PC-9 (cell line): ENCODE measurements at regions not wholly inside any gene's neighbourhood (a gene's known extent, or its start where the extent isn't known, plus 50 kb on each side); places are given as distances from the start of the nearest gene placed in this dataset.
A peak's percentile ranks its signal among the peaks of the same experiment; 100 is the strongest.

Source experiments
- BruUV-seq: library from RNA; stranded (reverse); fragments of 400-500 nt; replicated peaks from 2 replicates; lab custom pipeline; 2021; lab: Mats Ljungman, UMichigan
- CTCF ChIA-PET: fragments of 300-600 bp; sonication (Branson Sonifier 250); formaldehyde crosslinking; loops from one replicate; lab custom pipeline; 2022; ENCODE audit warnings: antibody characterized with exemption; lab: Charles Lee
- POLR2A ChIA-PET: fragments of 300-600 bp; sonication (Branson Sonifier 250); formaldehyde crosslinking; loops from one replicate; lab custom pipeline; 2022; ENCODE audit warnings: antibody characterized with exemption; ENCODE audit not compliant: unreplicated experiment; lab: Charles Lee
- DNase-seq, 2 experiments: peaks; one replicate each; pipeline versions ENCODE4 v3.0.0 to v3.0.0-alpha.2; 2015 to 2022; ENCODE audit warnings: mixed read lengths in 1 of 2
- H2AFZ ChIP-seq: fragments of 200-600 bp; sonication (generic); 2 replicates; pipeline ENCODE4 v1.8.1; 2017; ENCODE audit warnings: antibody characterized with exemption
- H3F3A ChIP-seq: fragments of 200-600 bp; sonication (generic); 2 replicates; pipeline ENCODE4 v1.8.1; 2017; ENCODE audit warnings: antibody characterized with exemption, mild to moderate bottlenecking, low read depth; ENCODE audit not compliant: insufficient read depth
- H3K27ac ChIP-seq: fragments of 200-600 bp; sonication (generic); 2 replicates; pipeline ENCODE4 v1.6.1; 2016; ENCODE audit warnings: mixed run types
- H3K27me3 ChIP-seq: fragments of 200-600 bp; sonication (generic); 2 replicates; pipeline ENCODE4 v1.6.1; 2016; ENCODE audit warnings: low read depth, mixed run types; ENCODE audit not compliant: insufficient read depth
- H3K36me3 ChIP-seq: fragments of 200-600 bp; sonication (generic); 2 replicates; pipeline ENCODE4 v1.6.1; 2016; ENCODE audit warnings: low read depth, mixed run types
- H3K4me1 ChIP-seq: fragments of 200-600 bp; sonication (generic); replicated peaks from 2 replicates; pipeline ENCODE4 v1.6.1; 2016; ENCODE audit warnings: mixed run types; ENCODE audit not compliant: insufficient read depth
- H3K4me2 ChIP-seq: fragments of 200-600 bp; sonication (generic); 2 replicates; pipeline ENCODE4 v1.6.1; 2017; ENCODE audit warnings: mixed run types
- H3K4me3 ChIP-seq: fragments of 200-600 bp; sonication (generic); 2 replicates; pipeline ENCODE4 v1.6.1; 2016; ENCODE audit warnings: mixed run types
- H3K79me2 ChIP-seq: fragments of 200-600 bp; sonication (generic); 2 replicates; pipeline ENCODE4 v1.6.1; 2017; ENCODE audit warnings: low read depth, mixed run types
- H3K9me2 ChIP-seq: fragments of 200-600 bp; sonication (generic); 2 replicates; pipeline ENCODE4 v1.8.1; 2017; ENCODE audit warnings: mild to moderate bottlenecking; ENCODE audit not compliant: insufficient read depth
- H3K9me3 ChIP-seq: fragments of 200-600 bp; sonication (generic); 2 replicates; pipeline ENCODE4 v1.8.1; 2016; ENCODE audit warnings: low read depth; ENCODE audit not compliant: insufficient read depth
- H4K20me1 ChIP-seq: fragments of 200-600 bp; sonication (generic); 2 replicates; pipeline ENCODE4 v1.8.1; 2017; ENCODE audit not compliant: insufficient read depth
- CTCF ChIP-seq: fragments of 200-600 bp; sonication (generic); conservative IDR thresholded peaks from 2 replicates; pipeline ENCODE4 v1.6.1; 2017; ENCODE audit warnings: mixed run types, antibody characterized with exemption, mild to moderate bottlenecking, moderate library complexity
- EZH2 ChIP-seq: fragments of 200-600 bp; sonication (generic); IDR thresholded peaks from 2 replicates; pipeline ENCODE4 v1.8.0; 2017; ENCODE audit warnings: antibody characterized with exemption, low read depth
- intact Hi-C: fragments of 100-400 bp; cut with micrococcal nuclease; formaldehyde crosslinking; loops from one replicate; pipeline ENCODE4 v1.10.0; 2022; ENCODE audit not compliant: unreplicated experiment

DNA sequence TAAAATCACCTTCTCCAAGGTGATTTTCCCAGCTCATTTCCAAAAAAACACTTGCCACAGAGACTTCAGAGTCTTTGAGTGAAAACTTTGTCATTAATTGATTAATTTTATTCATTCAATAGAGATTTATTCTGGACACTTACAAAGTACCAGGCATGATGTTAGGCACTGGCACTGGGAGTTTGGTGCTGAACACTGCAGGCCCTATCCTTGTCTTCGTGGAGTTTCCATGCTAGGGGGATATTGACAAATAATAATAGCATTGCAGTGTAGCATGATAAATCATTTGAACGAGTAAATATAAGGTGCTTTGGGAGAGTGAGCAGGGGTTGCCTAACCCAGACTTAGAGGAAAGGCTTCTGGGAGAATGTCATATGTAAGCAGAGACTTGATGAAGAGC lies 145.7 kb downstream of the SOX4 start:
- peak in 1 of 2 experiments; percentile 35 for DNase-seq
- POLR2A ChIA-PET: no interaction called here
- no peaks in the 10 kb centered on the region for H3K79me2 ChIP-seq
- peak overlapping the region; percentile 77 for H3K27ac ChIP-seq
- H3K27me3 ChIP-seq: no peaks in the 10 kb centered on the region
- H3K9me2 ChIP-seq: no peaks in the 10 kb centered on the region
- H3F3A ChIP-seq: peaks cover 29% of the 10 kb centered on the region
- H3K4me1 ChIP-seq: peaks cover 63% of the 10 kb centered on the region
- H3K4me3 ChIP-seq: peak overlapping the region; percentile 24; the same call in 1 of the 2 replicates
- no TSS peak for BruUV-seq
- H3K9me3 ChIP-seq: no peaks in the 10 kb centered on the region
- intact Hi-C loops: loop anchor here (2.0 to 10.0 kb wide), 3 partner anchors 26 to 1156 kb away; no protein-coding TSS in a partner anchor
- no peak overlapping the region for H2AFZ ChIP-seq
- peak overlapping the region; percentile 86 for H3K4me2 ChIP-seq
- CTCF ChIA-PET: interaction anchor here (0.5 kb wide), 1 partner anchor 20 kb away, joined by 13 read pairs; no protein-coding TSS in a partner anchor
- TF ChIP-seq EZH2: no peak
- TF ChIP-seq CTCF: no peak
- no peaks in the 10 kb centered on the region for H4K20me1 ChIP-seq
- H3K36me3 ChIP-seq: no peaks in the 10 kb centered on the region

GRCh38 chr6:21739838-21740237 lies 146.3 kb downstream of the SOX4 start:
- H3K4me1 ChIP-seq: peaks cover 63% of the 10 kb centered on the region
- intact Hi-C loops: loop anchor here (2.0 to 10.0 kb wide), 3 partner anchors 25 to 1155 kb away; no protein-coding TSS in a partner anchor

DNA sequence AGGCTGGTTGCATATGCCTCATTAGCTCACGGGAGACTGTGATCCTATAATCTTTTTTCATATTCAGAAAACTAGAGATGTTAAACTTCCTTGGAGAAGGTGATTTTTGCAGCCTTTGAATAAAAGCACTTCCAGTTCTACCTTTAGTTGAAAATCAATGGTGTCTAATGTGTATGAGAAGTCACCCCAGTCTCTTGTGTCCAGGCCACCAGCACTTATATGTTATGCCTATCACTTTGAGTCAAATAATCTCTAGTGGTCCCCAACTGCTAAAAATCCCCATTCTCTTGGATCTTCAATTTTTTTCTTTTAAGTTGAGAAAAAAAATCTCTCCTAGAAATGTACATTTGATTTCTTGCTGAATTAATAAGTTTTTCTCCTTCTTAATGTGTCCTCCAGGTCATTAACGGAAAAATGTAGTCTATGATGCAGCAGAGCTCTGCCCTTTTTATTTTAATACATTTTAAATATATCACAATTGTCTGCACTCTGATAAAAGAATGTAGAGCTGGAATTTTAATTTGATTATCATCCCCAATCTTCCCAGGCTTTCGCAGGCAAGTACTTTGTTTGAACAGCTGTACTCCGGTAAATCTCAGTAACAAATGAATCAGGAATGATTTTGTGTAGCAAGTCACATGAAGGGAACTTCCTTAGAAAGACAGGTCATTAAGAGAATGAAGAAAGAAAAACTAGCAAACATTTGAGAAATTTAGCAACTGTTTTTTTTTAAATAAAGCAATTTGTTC lies 147.0 kb downstream of the SOX4 start:
- 0 out of 2 replicates have a peak overlapping the region, but pooled peaks have one; percentile 86 for H3K4me2 ChIP-seq
- TF ChIP-seq EZH2: no peak
- TF ChIP-seq CTCF: no peak
- CTCF ChIA-PET: no interaction called here
- POLR2A ChIA-PET: interaction anchor here (0.6 kb wide), 1 partner anchor 144 kb away, joined by 16 read pairs; no protein-coding TSS in a partner anchor
- no peaks in the 10 kb centered on the region for H3K79me2 ChIP-seq
- H2AFZ ChIP-seq: no peak overlapping the region
- peaks cover 59% of the 10 kb centered on the region for H3K4me1 ChIP-seq
- BruUV-seq: no TSS peak
- H3K27me3 ChIP-seq: no peaks in the 10 kb centered on the region
- H3K9me3 ChIP-seq: no peaks in the 10 kb centered on the region
- intact Hi-C loops: no loop called here
- peaks cover 29% of the 10 kb centered on the region for H3F3A ChIP-seq
- H3K36me3 ChIP-seq: no peaks in the 10 kb centered on the region
- no peak for DNase-seq
- H3K27ac ChIP-seq: no peak overlapping the region
- H4K20me1 ChIP-seq: no peaks in the 10 kb centered on the region
- no peak overlapping the region for H3K4me3 ChIP-seq
- H3K9me2 ChIP-seq: no peaks in the 10 kb centered on the region

More at GRCh38 chr6:21739838-21740237, 146.3 kb downstream of the SOX4 start:
- H3K9me3 ChIP-seq: no peaks in the 10 kb centered on the region
- no peaks in the 10 kb centered on the region for H3K27me3 ChIP-seq
- H3K79me2 ChIP-seq: no peaks in the 10 kb centered on the region
- no TSS peak for BruUV-seq
- peak overlapping the region; percentile 86 for H3K4me2 ChIP-seq
- no peak for DNase-seq
- H4K20me1 ChIP-seq: no peaks in the 10 kb centered on the region
- peaks cover 29% of the 10 kb centered on the region for H3F3A ChIP-seq
- H3K4me3 ChIP-seq: 0 out of 2 replicates have a peak overlapping the region, but pooled peaks have one; percentile 24
- ChIA-PET CTCF (no interaction called here), POLR2A (interaction anchor here (0.6 kb wide), 1 partner anchor 143 kb away, joined by 16 read pairs; no protein-coding TSS in a partner anchor)
- H3K27ac ChIP-seq: no peak overlapping the region
- no peaks in the 10 kb centered on the region for H3K36me3 ChIP-seq
- no peaks in the 10 kb centered on the region for H3K9me2 ChIP-seq
- no peak overlapping the region for H2AFZ ChIP-seq
- TF ChIP-seq EZH2 (no peak), CTCF (no peak)
